H9 (cell line): ENCODE measurements at regions not wholly inside any gene's neighbourhood (a gene's known extent, or its start where the extent isn't known, plus 50 kb on each side); places are given as distances from the start of the nearest gene placed in this dataset.

Experiments
- DNase-seq: peaks from one replicate; pipeline ENCODE4 v3.0.0-alpha.2; 2017
- H2AFZ ChIP-seq: one replicate; pipeline ENCODE4 v1.6.1; 2013; ENCODE audit warnings: mild to moderate bottlenecking, low read length, control low read depth, moderate library complexity
- H2AK5ac ChIP-seq: 2 replicates; pipeline ENCODE4 v1.6.1; 2013; ENCODE audit warnings: low read length, control low read depth, mixed read lengths; ENCODE audit not compliant: insufficient read length
- H2BK120ac ChIP-seq: one replicate; pipeline ENCODE4 v1.6.1; 2013; ENCODE audit warnings: low read depth, mild to moderate bottlenecking, low read length, control low read depth, inconsistent platforms; ENCODE audit not compliant: poor library complexity, severe bottlenecking
- H2BK12ac ChIP-seq: 2 replicates; pipeline ENCODE4 v1.6.1; 2013; ENCODE audit warnings: low read length, control low read depth, mixed read lengths, low read depth; ENCODE audit not compliant: insufficient read length
- H2BK15ac ChIP-seq: 2 replicates; pipeline ENCODE4 v1.6.1; 2013; ENCODE audit warnings: low read depth, low read length, control low read depth
- H2BK20ac ChIP-seq: one replicate; pipeline ENCODE4 v1.6.1; 2013; ENCODE audit warnings: low read depth, mild to moderate bottlenecking, low read length, control low read depth, inconsistent platforms; ENCODE audit not compliant: poor library complexity, severe bottlenecking
- H2BK5ac ChIP-seq: 2 replicates; pipeline ENCODE4 v1.6.1; 2013; ENCODE audit warnings: low read length, control low read depth, mixed read lengths; ENCODE audit not compliant: insufficient read length
- H3K14ac ChIP-seq: 2 replicates; pipeline ENCODE4 v1.6.1; 2013; ENCODE audit warnings: low read length, control low read depth; ENCODE audit not compliant: insufficient read depth
- H3K18ac ChIP-seq: 2 replicates; pipeline ENCODE4 v1.6.1; 2013; ENCODE audit warnings: low read depth, mild to moderate bottlenecking, mixed read lengths, low read length, control low read depth; ENCODE audit not compliant: insufficient read length
- H3K23ac ChIP-seq: 2 replicates; pipeline ENCODE4 v1.6.1; 2013; ENCODE audit warnings: low read length, control low read depth, mixed read lengths, low read depth; ENCODE audit not compliant: insufficient read length
- H3K23me2 ChIP-seq: 2 replicates; pipeline ENCODE4 v1.6.1; 2013; ENCODE audit warnings: low read depth, mild to moderate bottlenecking, mixed read lengths, low read length, control low read depth; ENCODE audit not compliant: insufficient read length, poor library complexity, severe bottlenecking
- H3K27ac ChIP-seq: 2 replicates; pipeline ENCODE4 v1.5.1; 2013; ENCODE audit warnings: low read length, control low read depth, mixed read lengths, low read depth; ENCODE audit not compliant: insufficient read length
- H3K27me3 ChIP-seq: 2 replicates; pipeline ENCODE4 v1.6.1; 2013; ENCODE audit warnings: low read length, control low read depth, inconsistent platforms; ENCODE audit not compliant: insufficient read depth
- H3K4ac ChIP-seq: 2 replicates; pipeline ENCODE4 v1.6.1; 2013; ENCODE audit warnings: low read depth, mild to moderate bottlenecking, control low read depth, inconsistent platforms, low read length, moderate library complexity
- H3K4me1 ChIP-seq: 2 replicates; pipeline ENCODE4 v1.6.1; 2013; ENCODE audit warnings: low read length, control low read depth, inconsistent platforms; ENCODE audit not compliant: insufficient read depth
- H3K4me2 ChIP-seq: 2 replicates; pipeline ENCODE4 v1.6.1; 2013; ENCODE audit warnings: low read length, control low read depth, mixed read lengths; ENCODE audit not compliant: insufficient read length, insufficient read depth
- H3K56ac ChIP-seq: 2 replicates; pipeline ENCODE4 v1.6.1; 2013; ENCODE audit warnings: low read depth, mild to moderate bottlenecking, mixed read lengths, low read length, control low read depth; ENCODE audit not compliant: insufficient read length
- H3K79me1 ChIP-seq: 2 replicates; pipeline ENCODE4 v1.6.1; 2013; ENCODE audit warnings: low read depth, mild to moderate bottlenecking, moderate library complexity, low read length, control low read depth, inconsistent platforms; ENCODE audit not compliant: insufficient read depth, poor library complexity, severe bottlenecking
- H3K79me2 ChIP-seq: 2 replicates; pipeline ENCODE4 v1.6.1; 2013; ENCODE audit warnings: low read length, control low read depth, inconsistent platforms; ENCODE audit not compliant: insufficient read depth
- H3K9ac ChIP-seq: 2 replicates; pipeline ENCODE4 v1.6.1; 2013; ENCODE audit warnings: low read length, control low read depth, mixed read lengths; ENCODE audit not compliant: insufficient read length; ENCODE audit errors: extremely low read depth
- H3K9me3 ChIP-seq: one replicate; pipeline ENCODE4 v1.6.1; 2013; ENCODE audit warnings: low read depth, low read length, inconsistent platforms; ENCODE audit not compliant: control insufficient read depth
- H3T11ph ChIP-seq: one replicate; pipeline ENCODE4 v1.6.1; 2013; ENCODE audit warnings: mild to moderate bottlenecking, low read length, control low read depth, inconsistent platforms
- H4K20me1 ChIP-seq: one replicate; pipeline ENCODE4 v1.6.1; 2013; ENCODE audit not compliant: control insufficient read depth, insufficient read length, insufficient read depth
- H4K5ac ChIP-seq: 2 replicates; pipeline ENCODE4 v1.6.1; 2013; ENCODE audit warnings: low read depth, mild to moderate bottlenecking, mixed read lengths, low read length, control low read depth; ENCODE audit not compliant: insufficient read length
- H4K8ac ChIP-seq: replicated peaks from 2 replicates; pipeline ENCODE4 v1.6.1; 2013; ENCODE audit warnings: low read length, control low read depth, mixed read lengths, low read depth; ENCODE audit not compliant: insufficient read length
- H4K91ac ChIP-seq: 2 replicates; pipeline ENCODE4 v1.6.1; 2013; ENCODE audit warnings: low read depth, mild to moderate bottlenecking, moderate library complexity, mixed read lengths, low read length, control low read depth; ENCODE audit not compliant: insufficient read length
- H3K27ac Mint-ChIP-seq, 3 experiments: 2 replicates in 2 of 3; 3 replicates in 1 of 3; pipeline ENCODE4 v1.8.0; 2020 to 2021; ENCODE audit warnings: mixed read lengths in 3 of 3, mild to moderate bottlenecking in 1 of 3, moderate library complexity in 1 of 3
- H3K27me3 Mint-ChIP-seq: 2 replicates; pipeline ENCODE4 v1.8.0; 2021; ENCODE audit warnings: low read depth, mild to moderate bottlenecking, moderate library complexity, mixed read lengths
- H3K36me3 Mint-ChIP-seq, 3 experiments: 2 replicates in 2 of 3; 3 replicates in 1 of 3; pipeline ENCODE4 v1.8.0; 2020 to 2021; ENCODE audit warnings: low read depth in 3 of 3, mixed read lengths in 3 of 3; ENCODE audit not compliant: insufficient read depth in 1 of 3
- H3K4me1 Mint-ChIP-seq, 2 experiments: 2 replicates each; pipeline ENCODE4 v1.8.0; 2020; ENCODE audit warnings: mixed read lengths in 2 of 2
- H3K4me3 Mint-ChIP-seq, 2 experiments: 2 replicates in 1 of 2; 3 replicates in 1 of 2; pipeline ENCODE4 v1.8.0; 2020 to 2021; ENCODE audit warnings: mild to moderate bottlenecking in 2 of 2, mixed read lengths in 2 of 2, moderate library complexity in 1 of 2
- H3K9me3 Mint-ChIP-seq, 2 experiments: 2 replicates in 1 of 2; 3 replicates in 1 of 2; pipeline ENCODE4 v1.8.0; 2020; ENCODE audit warnings: mild to moderate bottlenecking in 2 of 2, mixed read lengths in 2 of 2, moderate library complexity in 1 of 2
- TF ChIP-seq, protein P1 (sequence below): fragments of 200-600 bp; sonication (generic); conservative IDR thresholded peaks from 3 replicates; pipeline ENCODE4 v1.8.0; 2021; ENCODE audit warnings: antibody characterized with exemption, mild to moderate bottlenecking

DNA sequence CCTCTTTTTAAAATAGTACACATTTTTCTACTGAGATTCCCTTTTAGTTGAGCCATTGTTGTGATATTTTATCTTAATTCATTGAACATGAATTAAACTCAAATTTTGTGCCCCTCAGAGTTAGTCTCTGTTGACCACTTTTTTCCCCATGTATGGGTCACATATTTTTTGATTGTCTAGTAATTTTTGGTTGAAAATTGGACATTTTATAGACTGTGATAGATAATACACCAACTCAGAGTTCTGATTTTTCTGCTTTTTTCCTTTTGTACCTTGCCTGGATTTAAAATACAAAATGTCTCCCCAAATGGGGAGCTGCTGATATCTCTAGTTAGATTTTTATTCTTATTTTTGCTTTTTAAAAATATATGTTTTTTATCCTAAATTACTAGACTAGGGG, 291.8 kb upstream of the CITED2 start:
- H3K27me3 Mint-ChIP-seq: no peaks in the 10 kb centered on the region

More for the DNA sequence above, 291.8 kb upstream of the CITED2 start:
- Histone ChIP-seq H2BK20ac (no peak overlapping the region), H3K79me2 (no peaks in the 10 kb centered on the region), H2AFZ (no peak overlapping the region), H2BK15ac (no peak overlapping the region), H4K5ac (no peak overlapping the region), H3K9me3 (no peaks in the 10 kb centered on the region), H2BK5ac (no peak overlapping the region), H2BK120ac (no peak overlapping the region), H3K23me2 (no peaks in the 10 kb centered on the region), H3K79me1 (no peaks in the 10 kb centered on the region), H3K27me3 (no peaks in the 10 kb centered on the region), H2AK5ac (no peak overlapping the region), H4K8ac (no peak overlapping the region), H3K14ac (no peak overlapping the region), H3K27ac (no peak overlapping the region), H3K4me2 (no peak overlapping the region), H3K4ac (no peak overlapping the region), H2BK12ac (no peak overlapping the region), H3K4me1 (no peaks in the 10 kb centered on the region), H4K91ac (no peak overlapping the region), H3T11ph (no peak overlapping the region), H4K20me1 (no peaks in the 10 kb centered on the region), H3K18ac (no peak overlapping the region), H3K9ac (no peak overlapping the region), H3K23ac (no peak overlapping the region), H3K56ac (no peak overlapping the region)
- peaks cover 0 to 36% (median 11%) of the 10 kb centered on the region in 3 experiments; a peak in 4 of 7 replicates for H3K36me3 Mint-ChIP-seq
- TF ChIP-seq, protein P1, sequence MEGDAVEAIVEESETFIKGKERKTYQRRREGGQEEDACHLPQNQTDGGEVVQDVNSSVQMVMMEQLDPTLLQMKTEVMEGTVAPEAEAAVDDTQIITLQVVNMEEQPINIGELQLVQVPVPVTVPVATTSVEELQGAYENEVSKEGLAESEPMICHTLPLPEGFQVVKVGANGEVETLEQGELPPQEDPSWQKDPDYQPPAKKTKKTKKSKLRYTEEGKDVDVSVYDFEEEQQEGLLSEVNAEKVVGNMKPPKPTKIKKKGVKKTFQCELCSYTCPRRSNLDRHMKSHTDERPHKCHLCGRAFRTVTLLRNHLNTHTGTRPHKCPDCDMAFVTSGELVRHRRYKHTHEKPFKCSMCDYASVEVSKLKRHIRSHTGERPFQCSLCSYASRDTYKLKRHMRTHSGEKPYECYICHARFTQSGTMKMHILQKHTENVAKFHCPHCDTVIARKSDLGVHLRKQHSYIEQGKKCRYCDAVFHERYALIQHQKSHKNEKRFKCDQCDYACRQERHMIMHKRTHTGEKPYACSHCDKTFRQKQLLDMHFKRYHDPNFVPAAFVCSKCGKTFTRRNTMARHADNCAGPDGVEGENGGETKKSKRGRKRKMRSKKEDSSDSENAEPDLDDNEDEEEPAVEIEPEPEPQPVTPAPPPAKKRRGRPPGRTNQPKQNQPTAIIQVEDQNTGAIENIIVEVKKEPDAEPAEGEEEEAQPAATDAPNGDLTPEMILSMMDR: no peak
- no peak overlapping the region for H3K4me3 Mint-ChIP-seq
- 0 out of 4 replicates have a peak, but pooled peaks cover 2% of the 10 kb centered on the region in 2 experiments for H3K4me1 Mint-ChIP-seq
- no peak overlapping the region for H3K27ac Mint-ChIP-seq
- DNase-seq: no peak
- H3K9me3 Mint-ChIP-seq: peaks cover 15 to 22% of the 10 kb centered on the region in 2 experiments
